Smooth muscle cell (in vitro differentiated cells): ENCODE measurements at regions not wholly inside any gene's neighbourhood (a gene's known extent, or its start where the extent isn't known, plus 50 kb on each side); places are given as distances from the start of the nearest gene placed in this dataset.

ENCODE experiments used
- DNase-seq: peaks from one replicate; lab custom pipeline; 2025; ENCODE audit not compliant: unreplicated experiment; lab: John Stamatoyannopoulos, UW
- H2AFZ ChIP-seq: fragments of 200-600 bp; sonication (generic); 2 replicates; pipeline ENCODE4 v1.6.0; 2016; ENCODE audit warnings: antibody characterized with exemption, low read depth, mild to moderate bottlenecking
- H3F3A ChIP-seq: fragments of 200-600 bp; sonication (generic); 2 replicates; pipeline ENCODE4 v1.6.0; 2017; ENCODE audit warnings: antibody characterized with exemption, low read depth
- H3K27ac ChIP-seq: fragments of 200-600 bp; sonication (generic); 2 replicates; pipeline ENCODE4 v1.5.1; 2016; ENCODE audit warnings: low read depth, mild to moderate bottlenecking
- H3K27me3 ChIP-seq: fragments of 200-600 bp; sonication (generic); 2 replicates; pipeline ENCODE4 v1.6.1; 2016; ENCODE audit warnings: low read depth, mild to moderate bottlenecking
- H3K36me3 ChIP-seq: fragments of 200-600 bp; sonication (generic); 2 replicates; pipeline ENCODE4 v1.5.1; 2016; ENCODE audit warnings: low read depth
- H3K4me1 ChIP-seq: fragments of 200-600 bp; sonication (generic); 2 replicates; pipeline ENCODE4 v1.5.1; 2016; ENCODE audit warnings: low read depth
- H3K4me2 ChIP-seq: fragments of 200-600 bp; sonication (generic); 2 replicates; pipeline ENCODE4 v1.6.0; 2016; ENCODE audit warnings: mild to moderate bottlenecking
- H3K4me3 ChIP-seq: fragments of 200-600 bp; sonication (generic); 2 replicates; pipeline ENCODE4 v1.5.1; 2016; ENCODE audit warnings: mild to moderate bottlenecking
- H3K79me2 ChIP-seq: fragments of 200-600 bp; sonication (generic); 2 replicates; pipeline ENCODE4 v1.6.0; 2016; ENCODE audit warnings: low read depth, mild to moderate bottlenecking
- H3K9ac ChIP-seq: fragments of 200-600 bp; sonication (generic); 2 replicates; pipeline ENCODE4 v1.6.0; 2016; ENCODE audit warnings: low read depth
- H3K9me3 ChIP-seq: fragments of 200-600 bp; sonication (generic); replicated peaks from 2 replicates; pipeline ENCODE4 v1.5.1; 2016; ENCODE audit warnings: low read depth
- H4K20me1 ChIP-seq: fragments of 200-600 bp; sonication (generic); 2 replicates; pipeline ENCODE4 v1.6.0; 2016; ENCODE audit warnings: low read depth
- CTCF ChIP-seq: fragments of 200-600 bp; sonication (generic); IDR thresholded peaks from 2 replicates; pipeline ENCODE4 v1.5.1; 2017; ENCODE audit warnings: borderline replicate concordance, mild to moderate bottlenecking, antibody characterized with exemption; ENCODE audit not compliant: insufficient read depth, poor library complexity, severe bottlenecking
- WGBS: methylation state at CpG from one replicate; pipeline ENCODE4 v1.1.7; 2016; ENCODE audit warnings: low lambda C conversion rate; 5-methylcytosine and 5-hydroxymethylcytosine counted together

- no peak for DNase-seq
- Histone ChIP-seq H2AFZ (no peak overlapping the region), H3K4me2 (no peak overlapping the region), H3K4me3 (no peak overlapping the region), H3K9ac (no peak overlapping the region), H3K9me3 (peaks cover 4% of the 10 kb centered on the region), H3K27ac (no peak overlapping the region), H3F3A (peaks cover 13% of the 10 kb centered on the region), H3K4me1 (no peaks in the 10 kb centered on the region), H3K79me2 (no peaks in the 10 kb centered on the region), H3K27me3 (no peaks in the 10 kb centered on the region), H4K20me1 (no peaks in the 10 kb centered on the region), H3K36me3 (no peaks in the 10 kb centered on the region)
- TF ChIP-seq CTCF = no peak
- 97% methylated on average over 3 of the region's 3 CpGs for WGBS
Measured at GRCh38 chr4:79673898-79674297, 265.9 kb upstream of the GK2 start.

- TF ChIP-seq CTCF = no peak
- H3K4me1 ChIP-seq = no peaks in the 10 kb centered on the region
- H3K27ac ChIP-seq = no peak overlapping the region
- 89% methylated on average over 7 of the region's 7 CpGs for WGBS
- H3K79me2 ChIP-seq = no peaks in the 10 kb centered on the region
- peaks cover 4% of the 10 kb centered on the region for H3K9me3 ChIP-seq
- no peak overlapping the region for H2AFZ ChIP-seq
- DNase-seq = no peak
- no peak overlapping the region for H3K4me3 ChIP-seq
- H3K27me3 ChIP-seq = no peaks in the 10 kb centered on the region
- H3K9ac ChIP-seq = no peak overlapping the region
- peaks cover 13% of the 10 kb centered on the region for H3F3A ChIP-seq
- H3K36me3 ChIP-seq = no peaks in the 10 kb centered on the region
- H3K4me2 ChIP-seq = no peak overlapping the region
- no peaks in the 10 kb centered on the region for H4K20me1 ChIP-seq
Measured at GRCh38 chr4:79673377-79673776, 265.3 kb upstream of the GK2 start.

- H4K20me1 ChIP-seq = no peaks in the 10 kb centered on the region
- WGBS = 98% methylated on average over 3 of the region's 3 CpGs
Measured at GRCh38 chr4:79666875-79667274, 258.8 kb upstream of the GK2 start.

More at GRCh38 chr4:79666875-79667274, 258.8 kb upstream of the GK2 start:
- H3K9me3 ChIP-seq = no peaks in the 10 kb centered on the region
- no peaks in the 10 kb centered on the region for H3K79me2 ChIP-seq
- H3K4me1 ChIP-seq = no peaks in the 10 kb centered on the region
- no peak for TF ChIP-seq CTCF
- no peak overlapping the region for H3K9ac ChIP-seq
- no peaks in the 10 kb centered on the region for H3K36me3 ChIP-seq
- H3K4me3 ChIP-seq = no peak overlapping the region
- H2AFZ ChIP-seq = no peak overlapping the region
- H3K27me3 ChIP-seq = no peaks in the 10 kb centered on the region
- no peak overlapping the region for H3K27ac ChIP-seq
- no peak for DNase-seq
- H3F3A ChIP-seq = no peaks in the 10 kb centered on the region
- no peak overlapping the region for H3K4me2 ChIP-seq
